GM18511 (cell line): ENCODE measurements at regions not wholly inside any gene's neighbourhood (a gene's known extent, or its start where the extent isn't known, plus 50 kb on each side); places are given as distances from the start of the nearest gene placed in this dataset.

Experiments used
- ATAC-seq: cut with Tn5 transposase; IDR thresholded peaks from one replicate; pipeline ENCODE4 v1.9.1; 2021; ENCODE audit warnings: mild to moderate bottlenecking, moderate library complexity; ENCODE audit not compliant: unreplicated experiment

DNA sequence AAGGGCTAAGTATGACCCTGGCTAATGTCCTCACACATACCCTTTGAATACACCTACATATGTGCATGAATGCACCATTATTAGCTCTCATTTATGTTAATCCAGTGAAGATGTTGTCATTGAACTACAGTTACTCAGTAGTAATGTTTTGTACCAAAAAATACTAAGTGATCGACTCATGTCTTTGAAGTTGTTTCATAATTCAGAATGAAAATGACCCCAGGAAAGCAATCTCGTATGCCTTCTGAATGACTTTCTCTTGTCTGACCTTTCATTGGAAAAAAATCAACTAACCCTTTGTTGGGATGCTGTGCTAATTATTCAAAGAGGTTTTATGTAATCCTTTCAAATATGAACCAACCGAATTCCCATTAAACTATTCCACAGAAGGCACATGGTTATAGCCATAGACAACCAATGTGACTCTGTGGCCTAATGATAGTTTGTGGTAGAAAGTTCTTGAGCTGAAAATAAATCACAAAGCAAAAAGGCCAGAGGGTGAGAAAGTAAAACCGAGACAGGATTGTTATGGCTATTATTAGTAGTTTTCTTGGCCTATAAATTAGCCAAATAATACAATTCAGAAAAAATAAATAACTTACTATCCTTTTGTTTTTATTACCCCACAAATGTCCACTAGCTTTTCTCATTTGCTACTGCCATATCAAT, 86.8 kb upstream of the STARD13 start:
- no peak for ATAC-seq

DNA sequence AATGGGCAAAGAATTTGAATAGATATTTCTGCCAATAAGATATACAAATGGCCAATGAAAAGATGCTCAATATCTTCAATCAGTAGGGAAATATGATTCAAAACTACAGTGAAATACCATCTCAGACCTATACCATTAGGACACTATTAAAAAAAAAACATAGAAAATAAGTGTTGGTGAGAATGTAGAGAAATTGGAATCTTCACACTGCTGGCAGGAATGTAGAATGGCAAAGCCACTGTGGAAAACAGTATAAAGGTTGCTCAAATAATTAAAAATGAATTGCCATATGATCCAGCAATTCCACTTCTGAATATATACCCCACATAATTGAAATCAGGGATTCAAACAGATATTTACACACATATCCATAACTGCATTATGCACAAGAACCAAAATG, 88.1 kb upstream of the STARD13 start:
- no peak for ATAC-seq

- no peak for ATAC-seq
Measured at GRCh38 chr13:33375421-33375820, 89.9 kb upstream of the STARD13 start.

- no peak for ATAC-seq
Measured at GRCh38 chr13:33376212-33376611, 90.7 kb upstream of the STARD13 start.

- ATAC-seq: no peak
Measured at GRCh38 chr13:33377411-33377810, 91.9 kb upstream of the STARD13 start.

DNA sequence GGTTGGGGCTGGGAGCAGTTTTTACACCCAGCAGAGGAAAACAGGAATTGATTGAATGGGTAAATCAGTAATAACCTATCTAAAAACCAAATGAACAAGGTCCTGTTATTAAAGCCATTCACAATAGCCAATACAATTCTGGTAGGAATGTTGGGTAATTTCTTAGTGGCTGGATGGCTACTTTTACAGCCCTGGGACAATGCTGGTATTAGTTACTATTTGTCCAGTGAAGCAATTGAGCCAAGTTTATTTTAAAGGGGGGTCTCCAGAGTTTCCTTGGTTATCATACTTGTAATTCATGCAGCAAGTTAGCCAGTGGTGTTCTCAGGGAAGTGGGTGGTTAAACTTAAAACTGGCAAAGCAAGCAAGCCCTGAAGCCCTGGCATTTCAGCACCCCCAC, 92.3 kb upstream of the STARD13 start:
- ATAC-seq: no peak

DNA sequence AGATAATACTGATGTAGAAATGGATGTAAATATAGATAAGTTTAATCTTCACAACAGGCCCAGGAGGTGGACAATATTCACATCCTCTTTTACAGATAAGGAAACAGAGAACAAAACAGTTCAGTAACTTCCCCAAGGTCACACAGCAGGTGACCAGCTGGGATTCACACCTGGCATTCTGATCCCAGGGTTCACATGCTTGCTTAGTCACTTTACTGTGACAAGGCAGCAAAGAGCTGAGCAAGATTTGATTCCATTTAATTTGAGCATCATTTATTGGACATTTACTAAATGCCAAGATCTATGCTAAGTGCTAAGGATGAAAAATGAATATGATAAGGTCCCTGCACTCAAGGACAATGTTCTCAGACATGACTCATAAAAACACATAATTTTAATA, 94.1 kb upstream of the STARD13 start:
- ATAC-seq: peak; percentile 49

- ATAC-seq: no peak
Measured at GRCh38 chr13:33380487-33381079, 95.0 kb upstream of the STARD13 start.

DNA sequence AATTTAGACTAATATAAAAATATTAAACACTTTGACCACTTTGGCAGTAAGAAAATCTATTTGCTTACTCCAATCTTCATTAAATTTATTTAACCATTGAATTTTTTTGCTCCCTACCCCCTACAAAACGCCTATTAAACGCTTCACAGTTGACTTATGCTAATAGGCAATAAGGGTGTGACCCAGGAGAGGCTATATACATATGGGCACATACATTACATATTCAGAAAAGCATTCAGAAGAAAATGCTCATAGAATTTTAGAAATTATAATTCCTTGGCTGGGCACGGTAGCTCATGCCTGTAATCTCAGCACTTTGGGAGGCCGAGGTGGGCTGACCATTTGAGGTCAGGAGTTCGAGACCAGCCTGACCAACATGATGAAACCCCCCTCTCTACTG, 95.6 kb upstream of the STARD13 start:
- ATAC-seq: no peak

- ATAC-seq: no peak
Measured at GRCh38 chr13:33381906-33382305, 96.4 kb upstream of the STARD13 start.

GRCh38 chr13:33383724-33384577, 98.4 kb upstream of the STARD13 start:
- ATAC-seq: no peak

DNA sequence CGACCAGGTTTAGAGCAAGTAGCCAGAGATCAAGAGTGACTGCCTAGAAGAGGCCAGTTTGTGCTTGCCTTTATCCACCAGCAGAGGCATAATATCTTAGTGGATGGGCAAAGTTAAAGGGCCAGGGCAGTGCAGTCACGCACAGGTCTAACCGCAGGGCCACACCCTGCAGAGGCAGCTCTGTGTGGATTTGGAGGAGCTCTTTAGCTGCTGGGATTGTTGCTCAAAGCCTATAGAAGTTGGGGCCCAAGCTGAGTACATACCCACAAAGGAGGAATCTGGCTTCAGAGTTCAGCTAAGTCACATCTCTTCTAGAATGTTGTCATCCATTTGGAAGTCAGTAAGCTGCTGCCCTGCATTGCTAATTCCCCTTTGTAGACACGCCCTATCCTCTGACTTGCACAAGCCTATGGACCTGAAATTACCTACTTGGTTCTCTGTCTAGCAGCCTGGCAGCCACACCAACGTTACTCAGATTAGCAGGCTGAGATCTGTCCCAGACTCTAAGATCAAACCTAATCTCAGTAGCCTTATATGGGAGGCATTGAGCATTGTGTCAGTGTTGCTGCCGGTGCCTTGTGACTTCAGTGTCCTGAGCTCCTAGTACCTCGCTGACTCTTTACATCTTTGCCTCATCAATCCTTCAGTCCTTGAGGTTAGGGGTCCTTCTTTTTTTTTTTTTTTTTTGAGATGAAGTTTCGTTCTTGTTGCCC, 102.9 kb upstream of the STARD13 start:
- ATAC-seq: peak; percentile 51

DNA sequence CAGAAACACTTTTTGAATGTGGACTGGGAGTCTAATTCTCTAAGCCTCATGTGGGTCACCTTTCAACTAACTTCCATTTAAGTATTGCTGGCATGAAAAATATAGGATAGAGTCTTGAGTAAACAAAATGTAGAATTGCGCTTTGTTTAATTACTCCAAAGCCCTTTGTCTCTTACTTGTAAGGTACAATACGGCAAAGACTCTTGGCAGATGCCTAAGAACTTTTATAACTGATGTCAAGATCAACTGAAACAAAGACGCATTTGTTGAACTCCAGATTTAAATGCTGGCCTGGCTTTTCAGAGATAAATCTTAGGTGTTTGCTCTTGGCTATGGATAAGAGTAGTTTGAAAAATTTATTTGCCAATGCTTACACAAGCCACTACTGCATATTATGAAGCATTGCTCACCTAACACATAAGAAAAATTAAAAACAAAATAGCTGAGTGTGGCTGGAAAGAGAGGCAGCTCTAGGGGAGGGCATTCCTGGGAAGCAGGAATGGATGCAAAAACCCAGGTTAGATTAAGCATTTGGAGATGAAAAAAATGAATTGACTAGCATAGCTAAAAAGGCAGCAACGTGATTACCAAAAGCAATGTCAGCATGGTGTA, 107.3 kb upstream of the STARD13 start:
- no peak for ATAC-seq

GRCh38 chr13:33394294-33394932, 108.9 kb upstream of the STARD13 start:
- no peak for ATAC-seq

GRCh38 chr13:33401238-33401637, 115.7 kb upstream of the STARD13 start:
- ATAC-seq: no peak

- ATAC-seq: no peak
Measured at GRCh38 chr13:33402975-33403374, 117.4 kb upstream of the STARD13 start.

DNA sequence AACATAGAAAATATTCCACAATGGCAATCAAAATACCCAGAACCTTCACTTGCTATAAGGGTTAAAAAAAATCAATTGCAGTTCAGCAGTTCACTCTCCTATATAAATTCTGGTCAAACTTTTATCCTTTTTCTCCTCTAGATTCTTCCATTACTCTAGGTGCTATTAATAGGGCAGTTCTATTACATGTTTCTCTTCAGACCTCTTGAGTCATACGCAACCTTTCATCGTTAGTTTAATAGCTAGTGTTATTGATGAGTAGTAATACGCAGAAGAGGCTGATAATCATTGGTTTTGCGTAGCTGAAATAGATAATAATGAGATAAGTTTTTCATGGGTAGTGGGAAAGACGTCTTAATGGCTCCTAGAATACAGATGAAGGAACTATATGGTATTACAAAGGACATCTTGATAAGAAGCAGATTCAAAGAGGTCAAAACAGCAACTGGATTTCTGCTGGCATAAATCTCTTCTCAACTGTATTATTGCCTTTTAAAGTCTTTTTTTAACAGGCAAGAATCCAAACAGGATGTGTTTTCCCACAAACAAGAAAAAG, 118.3 kb upstream of the STARD13 start:
- ATAC-seq: no peak

- ATAC-seq: no peak
Measured at GRCh38 chr13:33405371-33405770, 119.8 kb upstream of the STARD13 start.

DNA sequence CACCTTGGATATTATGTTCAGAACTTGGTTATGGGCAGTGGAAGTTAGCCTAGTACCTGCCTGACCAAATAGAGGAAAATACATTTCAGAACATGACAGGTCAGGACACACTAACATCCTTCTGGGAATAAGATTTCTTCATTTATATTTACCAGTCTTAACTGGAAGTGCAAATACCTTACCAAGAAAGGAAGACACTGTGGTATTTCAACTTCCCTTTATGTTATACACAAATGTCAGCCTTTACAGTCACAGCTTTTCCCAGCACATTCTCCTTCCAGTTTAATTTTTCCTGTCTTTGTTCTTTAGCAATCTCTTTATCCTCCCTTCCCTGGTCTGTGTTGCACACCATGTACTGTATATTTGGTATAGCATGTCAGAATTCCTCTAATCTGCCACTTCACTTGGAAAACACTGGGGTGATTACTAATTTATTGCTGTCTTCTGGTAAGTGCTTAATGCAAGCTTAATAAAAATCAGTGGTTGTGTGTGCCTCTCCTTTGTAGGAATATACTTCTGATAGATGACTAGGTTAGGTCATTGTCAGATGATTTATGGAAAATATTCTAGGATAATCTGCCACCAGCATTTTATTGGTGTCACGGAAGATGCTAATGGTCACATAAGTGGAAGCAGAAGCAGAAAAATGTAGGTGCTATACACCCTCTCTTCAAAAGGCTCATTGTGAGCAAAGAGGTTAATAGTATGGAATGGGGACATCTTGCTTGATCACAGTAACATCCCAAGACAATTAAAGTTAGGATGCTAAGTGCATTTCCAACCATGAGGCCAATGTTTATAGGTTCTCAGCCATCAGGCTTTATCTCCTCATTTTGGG, 124.3 kb upstream of the STARD13 start:
- ATAC-seq: no peak
